PC-9 (cell line): ENCODE measurements at regions not wholly inside any gene's neighbourhood (a gene's known extent, or its start where the extent isn't known, plus 50 kb on each side); places are given as distances from the start of the nearest gene placed in this dataset.

Experiments used
- BruUV-seq: library from RNA; stranded (reverse); fragments of 400-500 nt; replicated peaks from 2 replicates; lab custom pipeline; 2021; lab: Mats Ljungman, UMichigan
- CTCF ChIA-PET: fragments of 300-600 bp; sonication (Branson Sonifier 250); formaldehyde crosslinking; loops from one replicate; lab custom pipeline; 2022; ENCODE audit warnings: antibody characterized with exemption; lab: Charles Lee
- POLR2A ChIA-PET: fragments of 300-600 bp; sonication (Branson Sonifier 250); formaldehyde crosslinking; loops from one replicate; lab custom pipeline; 2022; ENCODE audit warnings: antibody characterized with exemption; ENCODE audit not compliant: unreplicated experiment; lab: Charles Lee
- DNase-seq, 2 experiments: peaks; one replicate each; pipeline versions ENCODE4 v3.0.0 to v3.0.0-alpha.2; 2015 to 2022; ENCODE audit warnings: mixed read lengths in 1 of 2
- H2AFZ ChIP-seq: fragments of 200-600 bp; sonication (generic); 2 replicates; pipeline ENCODE4 v1.8.1; 2017; ENCODE audit warnings: antibody characterized with exemption
- H3F3A ChIP-seq: fragments of 200-600 bp; sonication (generic); 2 replicates; pipeline ENCODE4 v1.8.1; 2017; ENCODE audit warnings: antibody characterized with exemption, mild to moderate bottlenecking, low read depth; ENCODE audit not compliant: insufficient read depth
- H3K27ac ChIP-seq: fragments of 200-600 bp; sonication (generic); 2 replicates; pipeline ENCODE4 v1.6.1; 2016; ENCODE audit warnings: mixed run types
- H3K27me3 ChIP-seq: fragments of 200-600 bp; sonication (generic); 2 replicates; pipeline ENCODE4 v1.6.1; 2016; ENCODE audit warnings: low read depth, mixed run types; ENCODE audit not compliant: insufficient read depth
- H3K36me3 ChIP-seq: fragments of 200-600 bp; sonication (generic); 2 replicates; pipeline ENCODE4 v1.6.1; 2016; ENCODE audit warnings: low read depth, mixed run types
- H3K4me1 ChIP-seq: fragments of 200-600 bp; sonication (generic); replicated peaks from 2 replicates; pipeline ENCODE4 v1.6.1; 2016; ENCODE audit warnings: mixed run types; ENCODE audit not compliant: insufficient read depth
- H3K4me2 ChIP-seq: fragments of 200-600 bp; sonication (generic); 2 replicates; pipeline ENCODE4 v1.6.1; 2017; ENCODE audit warnings: mixed run types
- H3K4me3 ChIP-seq: fragments of 200-600 bp; sonication (generic); 2 replicates; pipeline ENCODE4 v1.6.1; 2016; ENCODE audit warnings: mixed run types
- H3K79me2 ChIP-seq: fragments of 200-600 bp; sonication (generic); 2 replicates; pipeline ENCODE4 v1.6.1; 2017; ENCODE audit warnings: low read depth, mixed run types
- H3K9me2 ChIP-seq: fragments of 200-600 bp; sonication (generic); 2 replicates; pipeline ENCODE4 v1.8.1; 2017; ENCODE audit warnings: mild to moderate bottlenecking; ENCODE audit not compliant: insufficient read depth
- H3K9me3 ChIP-seq: fragments of 200-600 bp; sonication (generic); 2 replicates; pipeline ENCODE4 v1.8.1; 2016; ENCODE audit warnings: low read depth; ENCODE audit not compliant: insufficient read depth
- H4K20me1 ChIP-seq: fragments of 200-600 bp; sonication (generic); 2 replicates; pipeline ENCODE4 v1.8.1; 2017; ENCODE audit not compliant: insufficient read depth
- EZH2 ChIP-seq: fragments of 200-600 bp; sonication (generic); IDR thresholded peaks from 2 replicates; pipeline ENCODE4 v1.8.0; 2017; ENCODE audit warnings: antibody characterized with exemption, low read depth
- intact Hi-C: fragments of 100-400 bp; cut with micrococcal nuclease; formaldehyde crosslinking; loops from one replicate; pipeline ENCODE4 v1.10.0; 2022; ENCODE audit not compliant: unreplicated experiment
- TF ChIP-seq, protein P1 (sequence below): fragments of 200-600 bp; sonication (generic); conservative IDR thresholded peaks from 2 replicates; pipeline ENCODE4 v1.6.1; 2017; ENCODE audit warnings: mixed run types, antibody characterized with exemption, mild to moderate bottlenecking, moderate library complexity

DNA sequence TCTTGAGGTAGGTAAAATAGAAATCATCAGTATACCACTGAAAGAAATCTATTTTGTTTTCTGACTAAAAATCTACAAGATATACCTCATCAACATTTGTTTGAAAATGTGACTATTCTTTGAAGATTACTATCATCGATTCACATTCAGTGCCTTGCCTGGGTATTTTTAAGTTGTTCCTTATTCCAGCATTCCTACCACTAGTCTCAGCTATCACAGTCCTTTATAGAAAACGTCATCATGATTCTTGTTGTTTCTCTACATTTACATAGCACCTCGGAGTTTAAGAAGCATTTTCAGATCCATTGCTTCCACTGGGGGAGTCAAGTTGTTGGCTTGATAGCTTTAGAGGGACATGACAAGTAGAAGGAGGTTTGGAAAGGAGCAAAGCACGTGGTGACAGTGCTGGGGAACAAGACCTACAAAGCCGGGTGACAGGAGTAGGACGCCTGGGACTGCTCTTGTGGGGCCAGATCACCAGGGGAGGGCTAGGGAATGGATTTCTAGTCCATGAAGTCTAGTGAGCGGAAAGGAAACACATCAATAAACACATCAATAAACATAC is 61.5 kb downstream of the HES1 start:
- no peaks in the 10 kb centered on the region for H3K79me2 ChIP-seq
- no peak overlapping the region for H2AFZ ChIP-seq
- no peaks in the 10 kb centered on the region for H3F3A ChIP-seq
- H3K4me1 ChIP-seq, result no peaks in the 10 kb centered on the region
- no peak for DNase-seq
- ChIA-PET POLR2A (no interaction called here), CTCF (no interaction called here)
- no peak overlapping the region for H3K4me2 ChIP-seq
- H3K4me3 ChIP-seq, result no peak overlapping the region
- H3K27me3 ChIP-seq, result no peaks in the 10 kb centered on the region
- H3K27ac ChIP-seq, result no peak overlapping the region
- no peaks in the 10 kb centered on the region for H3K9me2 ChIP-seq
- no peaks in the 10 kb centered on the region for H4K20me1 ChIP-seq
- BruUV-seq, result no TSS peak
- H3K36me3 ChIP-seq, result no peaks in the 10 kb centered on the region
- H3K9me3 ChIP-seq, result no peaks in the 10 kb centered on the region
- intact Hi-C loops, result no loop called here
- TF ChIP-seq, protein P1, sequence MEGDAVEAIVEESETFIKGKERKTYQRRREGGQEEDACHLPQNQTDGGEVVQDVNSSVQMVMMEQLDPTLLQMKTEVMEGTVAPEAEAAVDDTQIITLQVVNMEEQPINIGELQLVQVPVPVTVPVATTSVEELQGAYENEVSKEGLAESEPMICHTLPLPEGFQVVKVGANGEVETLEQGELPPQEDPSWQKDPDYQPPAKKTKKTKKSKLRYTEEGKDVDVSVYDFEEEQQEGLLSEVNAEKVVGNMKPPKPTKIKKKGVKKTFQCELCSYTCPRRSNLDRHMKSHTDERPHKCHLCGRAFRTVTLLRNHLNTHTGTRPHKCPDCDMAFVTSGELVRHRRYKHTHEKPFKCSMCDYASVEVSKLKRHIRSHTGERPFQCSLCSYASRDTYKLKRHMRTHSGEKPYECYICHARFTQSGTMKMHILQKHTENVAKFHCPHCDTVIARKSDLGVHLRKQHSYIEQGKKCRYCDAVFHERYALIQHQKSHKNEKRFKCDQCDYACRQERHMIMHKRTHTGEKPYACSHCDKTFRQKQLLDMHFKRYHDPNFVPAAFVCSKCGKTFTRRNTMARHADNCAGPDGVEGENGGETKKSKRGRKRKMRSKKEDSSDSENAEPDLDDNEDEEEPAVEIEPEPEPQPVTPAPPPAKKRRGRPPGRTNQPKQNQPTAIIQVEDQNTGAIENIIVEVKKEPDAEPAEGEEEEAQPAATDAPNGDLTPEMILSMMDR, result no peak
- TF ChIP-seq EZH2, result no peak

DNA sequence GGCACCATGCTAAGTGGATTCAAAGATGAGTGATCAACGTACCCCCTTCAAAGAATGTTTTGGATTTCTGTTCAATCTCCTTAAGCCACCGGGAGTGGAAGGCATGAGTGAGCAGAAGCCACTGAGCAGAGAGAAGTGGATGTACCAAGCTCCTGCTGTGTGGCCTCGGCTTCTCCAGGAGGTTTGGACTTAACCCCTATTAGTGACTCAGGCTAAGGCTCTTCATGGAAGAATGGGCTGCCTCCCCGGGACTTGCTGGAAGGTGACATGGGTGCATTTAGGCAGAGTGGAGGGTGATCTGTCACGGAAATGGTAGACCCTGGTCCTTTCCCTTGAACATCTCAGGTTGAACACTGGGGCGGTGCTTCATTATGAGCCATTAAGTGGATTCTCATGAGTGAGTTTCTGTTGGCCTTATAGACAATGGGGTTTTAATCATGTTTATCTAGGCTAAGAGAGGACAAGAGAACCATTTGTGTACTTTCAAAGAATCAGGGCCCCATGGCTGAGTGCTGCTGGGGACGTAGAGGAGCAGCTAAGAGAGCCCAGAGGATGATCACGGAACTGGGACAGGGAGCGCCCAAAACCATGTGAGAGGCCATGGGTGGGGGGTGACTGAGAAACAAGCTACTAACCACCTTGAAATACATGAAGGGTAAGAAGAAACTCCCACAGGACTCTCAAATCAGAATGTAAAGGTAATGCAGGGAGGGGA is 62.2 kb downstream of the HES1 start:
- ChIA-PET CTCF (no interaction called here), POLR2A (no interaction called here)
- H3F3A ChIP-seq, result peaks cover 3% of the 10 kb centered on the region; the same call in 1 of the 2 replicates
- H4K20me1 ChIP-seq, result no peaks in the 10 kb centered on the region
- H3K4me2 ChIP-seq, result no peak overlapping the region
- no peak overlapping the region for H3K27ac ChIP-seq
- no peaks in the 10 kb centered on the region for H3K9me2 ChIP-seq
- no peaks in the 10 kb centered on the region for H3K27me3 ChIP-seq
- no peaks in the 10 kb centered on the region for H3K79me2 ChIP-seq
- no peak for TF ChIP-seq EZH2
- TF ChIP-seq, protein P1, result no peak
- no peaks in the 10 kb centered on the region for H3K36me3 ChIP-seq
- H2AFZ ChIP-seq, result no peak overlapping the region
- no peaks in the 10 kb centered on the region for H3K9me3 ChIP-seq
- no peak overlapping the region for H3K4me3 ChIP-seq
- H3K4me1 ChIP-seq, result peaks cover 5% of the 10 kb centered on the region
- DNase-seq, result no peak
- BruUV-seq, result no TSS peak
- intact Hi-C loops, result no loop called here

DNA sequence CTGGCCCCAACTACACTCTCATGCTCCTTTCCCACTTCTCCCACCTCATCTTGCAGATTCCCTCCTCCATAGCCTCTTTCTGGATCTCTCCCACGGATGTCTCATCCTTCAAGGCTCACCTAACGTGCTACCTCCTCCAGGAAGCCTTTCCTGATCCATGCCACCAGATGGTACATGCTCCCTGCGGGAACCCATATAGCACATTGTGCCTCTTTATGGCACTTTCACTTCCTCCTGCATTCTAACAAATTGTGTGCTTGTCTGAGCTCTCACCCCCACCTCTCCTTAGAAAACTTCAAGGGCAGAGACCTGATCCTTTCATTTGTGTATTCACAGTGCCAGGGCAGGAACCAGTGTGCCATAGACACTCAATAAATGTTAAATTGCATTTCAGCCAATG is 63.0 kb downstream of the HES1 start:
- Histone ChIP-seq H3K4me3 (no peak overlapping the region), H2AFZ (no peak overlapping the region), H3K27ac (no peak overlapping the region), H3K79me2 (no peaks in the 10 kb centered on the region), H4K20me1 (no peaks in the 10 kb centered on the region), H3K36me3 (no peaks in the 10 kb centered on the region), H3K4me1 (peaks cover 11% of the 10 kb centered on the region), H3K9me3 (no peaks in the 10 kb centered on the region), H3F3A (peaks cover 11% of the 10 kb centered on the region; the same call in 1 of the 2 replicates), H3K9me2 (no peaks in the 10 kb centered on the region), H3K27me3 (no peaks in the 10 kb centered on the region), H3K4me2 (no peak overlapping the region)
- CTCF ChIA-PET, result no interaction called here
- POLR2A ChIA-PET, result no interaction called here
- intact Hi-C loops, result no loop called here
- no TSS peak for BruUV-seq
- no peak for DNase-seq
- TF ChIP-seq, protein P1, result no peak
- TF ChIP-seq EZH2, result no peak
